ENCODE measurements at regions not wholly inside any gene's neighbourhood (a gene's known extent, or its start where the extent isn't known, plus 50 kb on each side); places are given as distances from the start of the nearest gene placed in this dataset.

GRCh38 chr13:83515268-83516015 is 366.8 kb downstream of the SLITRK1 start:
- no peak for TF ChIP-seq CTCF (IDR thresholded peaks at IDR 0.05)
- no peak for TF ChIP-seq POLR2A (IDR thresholded peaks at IDR 0.05)
